HCT116 (cell line): ENCODE measurements at regions not wholly inside any gene's neighbourhood (a gene's known extent, or its start where the extent isn't known, plus 50 kb on each side); places are given as distances from the start of the nearest gene placed in this dataset.

Experiments used
- EZH2 ChIP-seq: fragments of 200-600 bp; sonication (generic); IDR thresholded peaks from 2 replicates; pipeline ENCODE4 v1.6.1; 2017; ENCODE audit warnings: antibody characterized with exemption, mixed run types
- JUND ChIP-seq: IDR thresholded peaks from 2 replicates; pipeline ENCODE4 v1.6.1; 2012
- POLR2A ChIP-seq: IDR thresholded peaks from 2 replicates; pipeline ENCODE4 v1.7.0; 2011; ENCODE audit warnings: borderline replicate concordance; ENCODE audit not compliant: insufficient read depth, insufficient read length; ENCODE audit errors: extremely low read depth
- POLR2AphosphoS5 ChIP-seq: IDR thresholded peaks from 2 replicates; pipeline ENCODE4 v1.6.1; 2011; ENCODE audit warnings: mild to moderate bottlenecking, low read depth, low read length, moderate library complexity
- TF ChIP-seq, protein P1 (sequence below), 3 experiments: fragments of 200-600 bp in 1 of 3; sonication (generic) in 1 of 3; IDR thresholded peaks in 2 of 3; conservative IDR thresholded peaks in 1 of 3; 2 replicates each; pipeline ENCODE4 v1.5.1; 2012 to 2017; ENCODE audit warnings: low read depth in 2 of 3, low read length in 2 of 3, antibody characterized with exemption in 1 of 3, borderline replicate concordance in 1 of 3, control low read depth in 1 of 3, mild to moderate bottlenecking in 1 of 3, mixed read lengths in 1 of 3, mixed run types in 1 of 3, moderate library complexity in 1 of 3; ENCODE audit not compliant: insufficient read depth in 1 of 3
- TF ChIP-seq, protein P2 (sequence below): IDR thresholded peaks from 2 replicates; pipeline ENCODE4 v1.6.1; 2011; ENCODE audit warnings: mild to moderate bottlenecking, low read length, moderate library complexity; ENCODE audit not compliant: insufficient replicate concordance; ENCODE audit errors: extremely low read depth

DNA sequence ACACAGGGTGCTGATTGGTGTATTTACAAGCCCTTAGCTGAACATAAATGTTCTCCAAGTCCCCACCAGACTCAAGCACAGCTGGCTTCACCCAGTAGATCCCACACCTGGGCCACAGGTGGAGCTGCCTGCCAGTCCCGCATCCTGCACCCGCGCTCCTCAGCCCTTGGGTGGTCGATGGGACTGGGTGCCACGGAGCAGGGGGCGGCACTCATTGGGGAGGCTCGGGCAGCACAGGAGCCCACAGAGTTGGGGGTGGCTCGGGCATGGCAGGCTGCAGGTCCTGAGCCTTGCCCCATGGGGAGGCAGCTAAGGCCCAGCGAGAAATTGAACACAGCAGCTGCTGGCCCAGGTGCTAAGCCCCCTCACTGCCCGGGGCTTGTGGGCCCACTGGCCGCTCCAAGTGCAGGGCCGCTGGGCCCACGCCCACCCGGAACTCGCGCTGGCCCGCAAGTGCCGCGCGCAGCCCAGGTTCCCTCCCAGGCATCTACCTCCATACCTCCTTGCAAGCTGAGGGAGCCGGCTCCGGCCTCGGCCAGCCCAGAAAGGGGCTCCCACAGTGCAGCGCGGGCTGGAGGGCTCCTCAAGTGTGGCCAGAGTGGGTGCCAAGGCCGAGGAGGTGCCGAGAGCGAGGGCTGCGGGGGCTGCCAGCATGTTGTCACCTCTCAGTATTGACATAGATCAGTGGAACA, 442.7 kb downstream of the OCA2 start:
- no peak for TF ChIP-seq POLR2AphosphoS5
- TF ChIP-seq, protein P1, sequence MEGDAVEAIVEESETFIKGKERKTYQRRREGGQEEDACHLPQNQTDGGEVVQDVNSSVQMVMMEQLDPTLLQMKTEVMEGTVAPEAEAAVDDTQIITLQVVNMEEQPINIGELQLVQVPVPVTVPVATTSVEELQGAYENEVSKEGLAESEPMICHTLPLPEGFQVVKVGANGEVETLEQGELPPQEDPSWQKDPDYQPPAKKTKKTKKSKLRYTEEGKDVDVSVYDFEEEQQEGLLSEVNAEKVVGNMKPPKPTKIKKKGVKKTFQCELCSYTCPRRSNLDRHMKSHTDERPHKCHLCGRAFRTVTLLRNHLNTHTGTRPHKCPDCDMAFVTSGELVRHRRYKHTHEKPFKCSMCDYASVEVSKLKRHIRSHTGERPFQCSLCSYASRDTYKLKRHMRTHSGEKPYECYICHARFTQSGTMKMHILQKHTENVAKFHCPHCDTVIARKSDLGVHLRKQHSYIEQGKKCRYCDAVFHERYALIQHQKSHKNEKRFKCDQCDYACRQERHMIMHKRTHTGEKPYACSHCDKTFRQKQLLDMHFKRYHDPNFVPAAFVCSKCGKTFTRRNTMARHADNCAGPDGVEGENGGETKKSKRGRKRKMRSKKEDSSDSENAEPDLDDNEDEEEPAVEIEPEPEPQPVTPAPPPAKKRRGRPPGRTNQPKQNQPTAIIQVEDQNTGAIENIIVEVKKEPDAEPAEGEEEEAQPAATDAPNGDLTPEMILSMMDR (IDR thresholded peaks at IDR 0.05 in 2 of 3, conservative IDR thresholded peaks at IDR 0.05 in 1 of 3; ENCODE audit: borderline replicate concordance in 1 of 3, insufficient read depth in 1 of 3, low read depth in 2 of 3, low read length in 2 of 3) = no peak
- no peak for TF ChIP-seq POLR2A
- no peak for TF ChIP-seq EZH2
- TF ChIP-seq JUND = no peak
- TF ChIP-seq, protein P2, sequence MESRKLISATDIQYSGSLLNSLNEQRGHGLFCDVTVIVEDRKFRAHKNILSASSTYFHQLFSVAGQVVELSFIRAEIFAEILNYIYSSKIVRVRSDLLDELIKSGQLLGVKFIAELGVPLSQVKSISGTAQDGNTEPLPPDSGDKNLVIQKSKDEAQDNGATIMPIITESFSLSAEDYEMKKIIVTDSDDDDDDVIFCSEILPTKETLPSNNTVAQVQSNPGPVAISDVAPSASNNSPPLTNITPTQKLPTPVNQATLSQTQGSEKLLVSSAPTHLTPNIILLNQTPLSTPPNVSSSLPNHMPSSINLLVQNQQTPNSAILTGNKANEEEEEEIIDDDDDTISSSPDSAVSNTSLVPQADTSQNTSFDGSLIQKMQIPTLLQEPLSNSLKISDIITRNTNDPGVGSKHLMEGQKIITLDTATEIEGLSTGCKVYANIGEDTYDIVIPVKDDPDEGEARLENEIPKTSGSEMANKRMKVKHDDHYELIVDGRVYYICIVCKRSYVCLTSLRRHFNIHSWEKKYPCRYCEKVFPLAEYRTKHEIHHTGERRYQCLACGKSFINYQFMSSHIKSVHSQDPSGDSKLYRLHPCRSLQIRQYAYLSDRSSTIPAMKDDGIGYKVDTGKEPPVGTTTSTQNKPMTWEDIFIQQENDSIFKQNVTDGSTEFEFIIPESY = no peak
